PC-3 (cell line): ENCODE measurements at regions not wholly inside any gene's neighbourhood (a gene's known extent, or its start where the extent isn't known, plus 50 kb on each side); places are given as distances from the start of the nearest gene placed in this dataset.

ENCODE experiments used
- EZH2 ChIP-seq: fragments of 300-600 bp; sonication (generic); IDR thresholded peaks from one replicate; pipeline ENCODE4 v1.6.1; 2017; ENCODE audit warnings: antibody characterized with exemption, mild to moderate bottlenecking, low read length; ENCODE audit not compliant: unreplicated experiment
- EZH2phosphoT487 ChIP-seq: fragments of 300-600 bp; sonication (generic); IDR thresholded peaks from 2 replicates; pipeline ENCODE4 v1.6.1; 2018; ENCODE audit warnings: mild to moderate bottlenecking, antibody characterized with exemption, low read length, borderline replicate concordance
- TF ChIP-seq, protein P1 (sequence below): fragments of 300-600 bp; sonication (generic); conservative IDR thresholded peaks from 2 replicates; pipeline ENCODE4 v1.5.1; 2017; ENCODE audit warnings: antibody characterized with exemption, low read depth, mild to moderate bottlenecking, low read length

DNA sequence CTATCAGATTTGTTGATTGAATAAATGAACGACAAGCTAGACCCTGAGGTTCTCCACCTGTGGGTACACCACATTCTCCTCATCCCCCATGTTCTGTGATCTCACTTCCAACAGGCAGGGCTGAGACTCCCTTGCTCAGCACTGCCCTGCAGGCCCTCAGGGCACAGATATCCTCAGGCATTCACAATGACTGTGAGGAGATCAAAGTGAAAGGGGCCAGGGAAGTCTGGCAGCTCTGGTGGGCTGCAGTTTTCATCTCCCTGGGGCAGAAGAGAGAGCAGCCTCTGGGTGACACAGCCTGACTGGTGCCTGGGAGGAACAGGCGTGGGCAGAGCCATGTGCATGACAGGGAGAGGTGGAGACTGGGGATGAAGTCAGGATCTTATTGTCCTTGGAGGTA lies 142.4 kb upstream of the C9orf72 start:
- TF ChIP-seq, protein P1, sequence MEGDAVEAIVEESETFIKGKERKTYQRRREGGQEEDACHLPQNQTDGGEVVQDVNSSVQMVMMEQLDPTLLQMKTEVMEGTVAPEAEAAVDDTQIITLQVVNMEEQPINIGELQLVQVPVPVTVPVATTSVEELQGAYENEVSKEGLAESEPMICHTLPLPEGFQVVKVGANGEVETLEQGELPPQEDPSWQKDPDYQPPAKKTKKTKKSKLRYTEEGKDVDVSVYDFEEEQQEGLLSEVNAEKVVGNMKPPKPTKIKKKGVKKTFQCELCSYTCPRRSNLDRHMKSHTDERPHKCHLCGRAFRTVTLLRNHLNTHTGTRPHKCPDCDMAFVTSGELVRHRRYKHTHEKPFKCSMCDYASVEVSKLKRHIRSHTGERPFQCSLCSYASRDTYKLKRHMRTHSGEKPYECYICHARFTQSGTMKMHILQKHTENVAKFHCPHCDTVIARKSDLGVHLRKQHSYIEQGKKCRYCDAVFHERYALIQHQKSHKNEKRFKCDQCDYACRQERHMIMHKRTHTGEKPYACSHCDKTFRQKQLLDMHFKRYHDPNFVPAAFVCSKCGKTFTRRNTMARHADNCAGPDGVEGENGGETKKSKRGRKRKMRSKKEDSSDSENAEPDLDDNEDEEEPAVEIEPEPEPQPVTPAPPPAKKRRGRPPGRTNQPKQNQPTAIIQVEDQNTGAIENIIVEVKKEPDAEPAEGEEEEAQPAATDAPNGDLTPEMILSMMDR: no peak
- TF ChIP-seq EZH2 (no peak), EZH2phosphoT487 (no peak)
